ENCODE measurements at regions not wholly inside any gene's neighbourhood (a gene's known extent, or its start where the extent isn't known, plus 50 kb on each side); places are given as distances from the start of the nearest gene placed in this dataset.

- Histone ChIP-seq H2AFZ (ENCODE audit: low read depth) (no peak overlapping the region), H3K79me2 (ENCODE audit: insufficient read depth, low read depth) (no peaks in the 10 kb centered on the region), H3K4me2 (no peak overlapping the region), H3K9ac (no peak overlapping the region), H3K4me3 (IDR thresholded peaks at IDR 0.05; ENCODE audit: insufficient read depth, low read depth, low read length) (no peak overlapping the region), H3K27me3 (ENCODE audit: insufficient read depth, low read depth) (no peaks in the 10 kb centered on the region), H3K27ac (no peak overlapping the region), H3K4me1 (ENCODE audit: low read depth, poor library complexity, severe bottlenecking) (no peaks in the 10 kb centered on the region), H3K36me3 (ENCODE audit: insufficient read depth) (no peaks in the 10 kb centered on the region), H4K20me1 (ENCODE audit: insufficient read depth) (no peaks in the 10 kb centered on the region)
- TF ChIP-seq CTCF (conservative IDR thresholded peaks at IDR 0.05; ENCODE audit: low read depth, low read length), result no peak
Measured at GRCh38 chr20:12458241-12458640, 540.5 kb downstream of the BTBD3 start.

- H4K20me1 ChIP-seq (ENCODE audit: insufficient read depth), result no peaks in the 10 kb centered on the region
- H2AFZ ChIP-seq (ENCODE audit: low read depth), result no peak overlapping the region
Measured at GRCh38 chr20:12464036-12464435, 544.7 kb upstream of the SPTLC3 start.

GRCh38 chr20:12466915-12467314, 541.9 kb upstream of the SPTLC3 start:
- H3K79me2 ChIP-seq (ENCODE audit: insufficient read depth, low read depth), result no peaks in the 10 kb centered on the region
- H3K4me1 ChIP-seq (ENCODE audit: low read depth, poor library complexity, severe bottlenecking), result no peaks in the 10 kb centered on the region
- H3K4me3 ChIP-seq (IDR thresholded peaks at IDR 0.05; ENCODE audit: insufficient read depth, low read depth, low read length), result no peak overlapping the region
- H2AFZ ChIP-seq (ENCODE audit: low read depth), result no peak overlapping the region
- H3K27me3 ChIP-seq (ENCODE audit: insufficient read depth, low read depth), result no peaks in the 10 kb centered on the region
- H3K4me2 ChIP-seq, result no peak overlapping the region
- no peaks in the 10 kb centered on the region for H3K36me3 ChIP-seq (ENCODE audit: insufficient read depth)
- no peak overlapping the region for H3K9ac ChIP-seq
- no peak overlapping the region for H3K27ac ChIP-seq
- no peak for TF ChIP-seq CTCF (conservative IDR thresholded peaks at IDR 0.05; ENCODE audit: low read depth, low read length)
- H4K20me1 ChIP-seq (ENCODE audit: insufficient read depth), result no peaks in the 10 kb centered on the region

More at GRCh38 chr20:12464036-12464435, 544.7 kb upstream of the SPTLC3 start:
- no peak overlapping the region for H3K27ac ChIP-seq
- no peak overlapping the region for H3K9ac ChIP-seq
- no peaks in the 10 kb centered on the region for H3K79me2 ChIP-seq (ENCODE audit: insufficient read depth, low read depth)
- no peaks in the 10 kb centered on the region for H3K36me3 ChIP-seq (ENCODE audit: insufficient read depth)
- no peak overlapping the region for H3K4me3 ChIP-seq (IDR thresholded peaks at IDR 0.05; ENCODE audit: insufficient read depth, low read depth, low read length)
- TF ChIP-seq CTCF (conservative IDR thresholded peaks at IDR 0.05; ENCODE audit: low read depth, low read length), result no peak
- H3K27me3 ChIP-seq (ENCODE audit: insufficient read depth, low read depth), result no peaks in the 10 kb centered on the region
- H3K4me1 ChIP-seq (ENCODE audit: low read depth, poor library complexity, severe bottlenecking), result no peaks in the 10 kb centered on the region
- H3K4me2 ChIP-seq, result no peak overlapping the region

- Histone ChIP-seq H3K9ac (no peak overlapping the region), H3K79me2 (ENCODE audit: insufficient read depth, low read depth) (no peaks in the 10 kb centered on the region), H3K4me1 (ENCODE audit: low read depth, poor library complexity, severe bottlenecking) (no peaks in the 10 kb centered on the region), H2AFZ (ENCODE audit: low read depth) (no peak overlapping the region), H3K4me2 (no peak overlapping the region), H3K27ac (no peak overlapping the region), H3K27me3 (ENCODE audit: insufficient read depth, low read depth) (no peaks in the 10 kb centered on the region), H4K20me1 (ENCODE audit: insufficient read depth) (no peaks in the 10 kb centered on the region), H3K4me3 (IDR thresholded peaks at IDR 0.05; ENCODE audit: insufficient read depth, low read depth, low read length) (no peak overlapping the region), H3K36me3 (ENCODE audit: insufficient read depth) (no peaks in the 10 kb centered on the region)
- TF ChIP-seq CTCF (conservative IDR thresholded peaks at IDR 0.05; ENCODE audit: low read depth, low read length), result no peak
Measured at GRCh38 chr20:12467758-12468157, 541.0 kb upstream of the SPTLC3 start.

All from KMS-11 (cell line).